Endothelial cell of umbilical vein (primary cell): ENCODE measurements at regions not wholly inside any gene's neighbourhood (a gene's known extent, or its start where the extent isn't known, plus 50 kb on each side); places are given as distances from the start of the nearest gene placed in this dataset.

Experiments used
- BruUV-seq: library from RNA; stranded (reverse); fragments of 400-500 nt; replicated peaks from 2 replicates; lab custom pipeline; 2021; lab: Mats Ljungman, UMichigan
- CTCF ChIA-PET: fragments of 300-600, 350-600 bp; sonication (Branson Sonifier 250); formaldehyde crosslinking; loops from one replicate; lab custom pipeline; 2021; ENCODE audit warnings: antibody characterized with exemption, inconsistent platforms; lab: Charles Lee
- POLR2A ChIA-PET: fragments of 300-600, 350-600 bp; sonication (Branson Sonifier 250); formaldehyde crosslinking; loops from one replicate; lab custom pipeline; 2021; ENCODE audit warnings: antibody characterized with exemption, inconsistent platforms; lab: Charles Lee
- DNase-seq: peaks from one replicate; pipeline ENCODE4 v3.0.0-alpha.2; 2011; ENCODE audit warnings: low read depth, low spot score
- FAIRE-seq: peaks from 2 replicates; lab custom pipeline; 2011; peaks lifted over from hg19 to GRCh38; lab: Jason Lieb, UNC
- H2AFZ ChIP-seq: 2 replicates; pipeline ENCODE4 v1.6.0; 2012; ENCODE audit warnings: low read depth, low read length, control low read depth, inconsistent platforms
- H3K27ac ChIP-seq: 2 replicates; pipeline ENCODE4 v1.5.1; 2011; ENCODE audit warnings: low read depth, mild to moderate bottlenecking, control low read depth, low read length, moderate library complexity; ENCODE audit not compliant: insufficient read depth
- H3K27me3 ChIP-seq, 2 experiments: 2 replicates each; pipeline versions ENCODE4 v1.6.0 to v1.6.1; 2011; ENCODE audit warnings: low read length in 2 of 2, mixed read lengths in 1 of 2; ENCODE audit not compliant: control insufficient read depth in 2 of 2, insufficient read depth in 2 of 2
- H3K36me3 ChIP-seq, 2 experiments: 2 replicates in 1 of 2; 3 replicates in 1 of 2; pipeline ENCODE4 v1.5.1; 2011; ENCODE audit warnings: low read length in 2 of 2, mild to moderate bottlenecking in 1 of 2, moderate library complexity in 1 of 2; ENCODE audit not compliant: control insufficient read depth in 2 of 2, insufficient read depth in 2 of 2; ENCODE audit errors: extremely low read depth in 1 of 2
- H3K4me1 ChIP-seq: 3 replicates; pipeline ENCODE4 v1.5.1; 2011; ENCODE audit warnings: mild to moderate bottlenecking, low read length; ENCODE audit not compliant: control insufficient read depth, insufficient read depth; ENCODE audit errors: extremely low read depth
- H3K4me2 ChIP-seq: 2 replicates; pipeline ENCODE4 v1.6.1; 2011; ENCODE audit warnings: low read length, control low read depth, mixed read lengths; ENCODE audit not compliant: insufficient read depth
- H3K4me3 ChIP-seq, 3 experiments: fragments of 200-600 bp in 1 of 3; sonication (generic), shearing (Covaris generic) in 1 of 3; replicated peaks in 1 of 3; 2 replicates each; pipeline ENCODE4 v1.5.1; 2011 to 2016; ENCODE audit warnings: control low read depth in 3 of 3, low read length in 3 of 3, mild to moderate bottlenecking in 2 of 3, inconsistent platforms in 1 of 3, low read depth in 1 of 3, moderate library complexity in 1 of 3; ENCODE audit not compliant: insufficient read depth in 1 of 3
- H3K79me2 ChIP-seq: 2 replicates; pipeline ENCODE4 v1.6.0; 2012; ENCODE audit warnings: low read length, inconsistent platforms; ENCODE audit not compliant: control insufficient read depth, insufficient read depth
- H3K9ac ChIP-seq: replicated peaks from 2 replicates; pipeline ENCODE3; 2011; ENCODE audit warnings: low read length, control low read depth; ENCODE audit not compliant: insufficient read depth; ENCODE audit errors: extremely low read depth
- H3K9me1 ChIP-seq: replicated peaks from 3 replicates; pipeline ENCODE4 v1.6.0; 2011; ENCODE audit warnings: mild to moderate bottlenecking, low read length; ENCODE audit not compliant: control insufficient read depth, insufficient read depth; ENCODE audit errors: extremely low read depth
- H3K9me3 ChIP-seq: replicated peaks from 2 replicates; pipeline ENCODE4 v1.5.1; 2012; ENCODE audit warnings: low read length, inconsistent platforms; ENCODE audit not compliant: control insufficient read depth, insufficient read depth
- H4K20me1 ChIP-seq: replicated peaks from 2 replicates; pipeline ENCODE3; 2011; ENCODE audit warnings: mild to moderate bottlenecking, low read length; ENCODE audit not compliant: control insufficient read depth, insufficient read depth; ENCODE audit errors: extremely low read depth
- EZH2 ChIP-seq: IDR thresholded peaks from 2 replicates; pipeline ENCODE4 v1.6.1; 2012; ENCODE audit warnings: borderline replicate concordance, low read depth, mild to moderate bottlenecking, moderate library complexity, low read length, inconsistent platforms; ENCODE audit not compliant: severe bottlenecking
- FOS ChIP-seq: IDR thresholded peaks from 2 replicates; pipeline ENCODE4 v1.6.1; 2011; ENCODE audit warnings: mild to moderate bottlenecking, low read length, moderate library complexity, borderline replicate concordance; ENCODE audit not compliant: insufficient read depth
- GATA2 ChIP-seq: IDR thresholded peaks from 2 replicates; pipeline ENCODE4 v1.7.0; 2011; ENCODE audit warnings: low read depth, mild to moderate bottlenecking, moderate library complexity, mixed read lengths, low read length; ENCODE audit not compliant: insufficient read length, insufficient read depth
- JUN ChIP-seq: IDR thresholded peaks from 2 replicates; pipeline ENCODE4 v1.6.1; 2011; ENCODE audit warnings: borderline replicate concordance, low read depth; ENCODE audit not compliant: insufficient read length, insufficient read depth
- MYC ChIP-seq: IDR thresholded peaks from one replicate; pipeline ENCODE4 v1.6.1; 2011; ENCODE audit warnings: mild to moderate bottlenecking, low read depth, low read length
- POLR2A ChIP-seq: IDR thresholded peaks from 2 replicates; pipeline ENCODE4 v1.6.1; 2012; ENCODE audit warnings: low read depth, mild to moderate bottlenecking, control low read depth, low read length
- POLR2AphosphoS5 ChIP-seq: IDR thresholded peaks from 2 replicates; pipeline ENCODE4 v1.6.1; 2012; ENCODE audit warnings: low read depth, mild to moderate bottlenecking, control low read depth, low read length, moderate library complexity; ENCODE audit not compliant: insufficient read depth
- dilution Hi-C: fragments of 300-500 bp; cut with MboI; formaldehyde crosslinking; loops from one replicate; pipeline ENCODE4 v1.15.0; 2019; ENCODE audit warnings: low sequenced_read_pairs; ENCODE audit not compliant: extremely low pct_ligation_motif_present
- intact Hi-C: fragments of 100-400 bp; cut with micrococcal nuclease; formaldehyde crosslinking; loops from one replicate; pipeline ENCODE4 v1.10.0; 2022
- TF ChIP-seq, protein P1 (sequence below): IDR thresholded peaks from 2 replicates; pipeline ENCODE4 v1.6.1; 2011; ENCODE audit not compliant: insufficient read depth, insufficient read length
- TF ChIP-seq, protein P2 (sequence below), 2 donors: IDR thresholded peaks; 1 replicate in 1 of 2; 2 replicates in 1 of 2; pipeline ENCODE4 v1.5.1; 2011; ENCODE audit warnings: low read length in 2 of 2, mild to moderate bottlenecking in 2 of 2, moderate library complexity in 2 of 2, control low read depth in 1 of 2, inconsistent platforms in 1 of 2, low read depth in 1 of 2; ENCODE audit not compliant: insufficient read depth in 1 of 2; ENCODE audit errors: extremely low read depth in 1 of 2

DNA sequence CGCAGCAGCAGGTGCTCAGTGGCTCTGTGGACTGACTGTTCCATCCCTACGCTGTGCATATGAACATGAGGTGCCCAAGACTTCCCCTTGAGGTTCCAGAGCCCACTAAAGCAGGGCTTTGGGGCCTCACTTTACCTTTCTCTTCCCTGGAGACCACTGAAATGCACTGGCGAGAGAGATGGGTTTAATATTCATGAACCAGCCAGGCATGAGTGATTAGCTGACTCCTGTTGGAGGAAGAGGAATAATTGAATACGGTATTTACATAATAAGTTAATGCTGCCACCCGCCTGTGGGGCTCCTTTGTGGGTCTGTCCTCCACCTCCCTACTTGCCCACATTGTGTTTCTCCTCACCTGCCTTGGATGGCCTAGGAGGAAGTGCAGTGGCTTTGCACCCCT, 263.4 kb downstream of the TLE3 start:
- Histone ChIP-seq H3K27ac (no peak overlapping the region), H3K9ac (no peak overlapping the region), H3K4me1 (no peaks in the 10 kb centered on the region), H3K9me3 (no peaks in the 10 kb centered on the region), H3K9me1 (no peaks in the 10 kb centered on the region), H3K4me3 (no peak overlapping the region), H3K79me2 (no peaks in the 10 kb centered on the region), H3K27me3 (no peaks in the 10 kb centered on the region), H4K20me1 (no peaks in the 10 kb centered on the region), H3K4me2 (no peak overlapping the region), H2AFZ (no peak overlapping the region), H3K36me3 (no peaks in the 10 kb centered on the region)
- FAIRE-seq, result no peak
- ChIA-PET POLR2A (no interaction called here), CTCF (no interaction called here)
- no peak for DNase-seq
- no TSS peak for BruUV-seq
- intact Hi-C loops (no loop called here), dilution Hi-C loops (no loop called here)
- TF ChIP-seq FOS (no peak), MYC (no peak), POLR2AphosphoS5 (no peak), POLR2A (no peak), EZH2 (no peak), GATA2 (no peak), JUN (no peak)
- TF ChIP-seq, protein P1, sequence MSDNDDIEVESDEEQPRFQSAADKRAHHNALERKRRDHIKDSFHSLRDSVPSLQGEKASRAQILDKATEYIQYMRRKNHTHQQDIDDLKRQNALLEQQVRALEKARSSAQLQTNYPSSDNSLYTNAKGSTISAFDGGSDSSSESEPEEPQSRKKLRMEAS, result no peak
- TF ChIP-seq, protein P2, sequence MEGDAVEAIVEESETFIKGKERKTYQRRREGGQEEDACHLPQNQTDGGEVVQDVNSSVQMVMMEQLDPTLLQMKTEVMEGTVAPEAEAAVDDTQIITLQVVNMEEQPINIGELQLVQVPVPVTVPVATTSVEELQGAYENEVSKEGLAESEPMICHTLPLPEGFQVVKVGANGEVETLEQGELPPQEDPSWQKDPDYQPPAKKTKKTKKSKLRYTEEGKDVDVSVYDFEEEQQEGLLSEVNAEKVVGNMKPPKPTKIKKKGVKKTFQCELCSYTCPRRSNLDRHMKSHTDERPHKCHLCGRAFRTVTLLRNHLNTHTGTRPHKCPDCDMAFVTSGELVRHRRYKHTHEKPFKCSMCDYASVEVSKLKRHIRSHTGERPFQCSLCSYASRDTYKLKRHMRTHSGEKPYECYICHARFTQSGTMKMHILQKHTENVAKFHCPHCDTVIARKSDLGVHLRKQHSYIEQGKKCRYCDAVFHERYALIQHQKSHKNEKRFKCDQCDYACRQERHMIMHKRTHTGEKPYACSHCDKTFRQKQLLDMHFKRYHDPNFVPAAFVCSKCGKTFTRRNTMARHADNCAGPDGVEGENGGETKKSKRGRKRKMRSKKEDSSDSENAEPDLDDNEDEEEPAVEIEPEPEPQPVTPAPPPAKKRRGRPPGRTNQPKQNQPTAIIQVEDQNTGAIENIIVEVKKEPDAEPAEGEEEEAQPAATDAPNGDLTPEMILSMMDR (IDR thresholded peaks at IDR 0.05; ENCODE audit: extremely low read depth in 1 of 2, insufficient read depth in 1 of 2, low read depth in 1 of 2, low read length in 2 of 2), result no peak
